T-helper 2 cell (primary cell): ENCODE measurements at regions not wholly inside any gene's neighbourhood (a gene's known extent, or its start where the extent isn't known, plus 50 kb on each side); places are given as distances from the start of the nearest gene placed in this dataset.

Source experiments
- DNase-seq, 5 experiments: peaks; one replicate each; pipeline versions ENCODE4 v3.0.0 to v3.0.0-alpha.2; 2012 to 2022

GRCh38 chr13:106381091-106381490 lies 154.4 kb downstream of the EFNB2 start:
- no peak for DNase-seq

GRCh38 chr13:106377931-106378662 lies 157.4 kb downstream of the EFNB2 start:
- DNase-seq, result no peak

GRCh38 chr13:106377341-106377740 lies 158.1 kb downstream of the EFNB2 start:
- DNase-seq, result no peak

GRCh38 chr13:106376401-106377112 lies 158.9 kb downstream of the EFNB2 start:
- no peak for DNase-seq

DNA sequence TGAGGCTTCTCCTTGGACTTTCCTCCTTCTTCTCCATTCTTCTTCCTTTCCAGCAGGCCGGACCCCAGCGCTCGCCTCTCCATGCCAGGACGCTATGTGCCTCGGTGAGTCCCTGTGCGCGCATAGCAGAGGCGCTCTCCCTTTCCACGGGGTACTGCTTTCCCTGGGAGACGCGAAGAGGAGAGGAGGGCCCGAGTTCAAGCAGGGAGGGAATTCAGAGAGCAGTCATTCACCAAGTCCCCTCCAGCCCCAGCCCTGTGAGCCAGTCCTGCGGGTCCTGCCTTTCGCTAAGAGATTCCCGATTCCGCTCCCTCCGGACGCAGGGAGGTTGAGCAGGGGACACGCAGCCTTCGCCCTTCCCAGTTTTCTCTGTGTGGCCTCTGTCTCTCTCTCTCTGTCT lies 160.4 kb downstream of the EFNB2 start:
- DNase-seq, result no peak

DNA sequence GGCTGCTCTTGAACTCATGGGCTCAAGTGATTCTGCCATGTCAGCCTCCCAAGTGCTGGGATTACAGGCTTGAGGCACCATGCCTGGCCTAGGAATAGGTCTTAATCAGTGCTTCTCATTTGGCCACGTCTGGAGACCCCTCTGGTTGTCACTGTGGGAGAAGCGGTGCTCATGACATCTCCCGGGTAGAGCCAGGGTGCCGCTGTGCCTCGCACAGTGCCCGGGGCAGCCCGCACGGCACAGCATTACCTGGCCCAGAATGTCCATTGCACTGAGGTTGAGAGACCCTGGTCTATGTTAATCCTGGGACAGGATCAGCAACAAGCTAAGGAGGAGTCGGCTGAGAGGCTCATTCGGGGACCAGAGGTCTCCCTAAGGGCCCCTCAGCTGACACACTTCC lies 160.8 kb downstream of the EFNB2 start:
- no peak for DNase-seq

DNA sequence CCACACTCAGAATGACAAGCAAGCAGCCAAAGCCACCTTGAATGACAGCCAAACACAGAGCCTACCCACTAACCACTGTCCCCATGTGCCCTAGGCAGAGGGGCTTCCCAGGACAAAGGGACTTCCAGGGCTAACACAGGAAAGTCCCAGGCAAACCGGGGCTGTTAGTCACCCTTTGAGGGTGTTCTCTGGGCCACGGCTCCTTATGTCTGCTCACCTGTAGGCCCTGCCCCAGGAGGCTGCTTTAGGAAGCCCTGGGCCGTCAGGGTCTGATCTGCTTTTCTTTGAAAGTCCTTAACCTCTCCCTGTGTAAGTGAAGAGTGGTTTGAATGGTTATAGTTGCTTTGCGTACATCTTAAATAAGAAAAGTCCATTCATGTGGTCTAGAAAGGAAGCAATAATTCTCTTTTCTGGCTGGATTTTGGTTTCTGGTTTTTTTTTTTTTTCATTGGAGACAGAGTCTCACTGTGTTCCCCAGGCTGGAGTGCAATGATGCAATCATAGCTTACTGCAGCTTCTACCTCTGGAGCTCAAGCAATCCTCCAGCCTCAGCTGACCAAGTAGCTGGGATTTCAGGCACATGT lies 161.4 kb downstream of the EFNB2 start:
- DNase-seq, result no peak

GRCh38 chr13:106373304-106373988 lies 162.0 kb downstream of the EFNB2 start:
- no peak for DNase-seq

GRCh38 chr13:106372199-106373155 lies 163.0 kb downstream of the EFNB2 start:
- DNase-seq, result no peak

DNA sequence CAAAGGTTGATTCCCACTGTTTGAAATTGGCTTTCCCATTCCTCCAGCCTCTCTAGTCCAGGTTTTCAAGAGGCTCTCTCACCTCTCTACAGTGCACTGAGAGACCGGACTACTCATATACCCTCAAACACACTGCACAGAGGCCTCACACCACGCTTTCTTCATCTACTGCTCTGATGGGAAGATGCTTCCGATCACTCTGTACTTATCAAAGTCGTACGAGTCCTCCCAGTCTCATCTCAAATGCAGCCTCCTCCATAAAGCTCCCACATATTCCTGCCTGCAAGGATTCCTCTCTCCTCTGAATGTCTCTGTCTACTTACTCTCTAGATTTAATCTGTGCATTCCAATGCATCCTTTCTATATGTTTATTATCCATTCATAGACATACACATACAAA lies 164.4 kb downstream of the EFNB2 start:
- no peak for DNase-seq

- DNase-seq, result no peak
Measured at GRCh38 chr13:106369858-106370257, 165.6 kb downstream of the EFNB2 start.

- DNase-seq, result no peak
Measured at GRCh38 chr13:106369091-106369490, 166.4 kb downstream of the EFNB2 start.

- DNase-seq, result no peak
Measured at GRCh38 chr13:106367361-106367971, 168.0 kb downstream of the EFNB2 start.

GRCh38 chr13:106362707-106363106 lies 172.8 kb downstream of the EFNB2 start:
- no peak for DNase-seq

DNA sequence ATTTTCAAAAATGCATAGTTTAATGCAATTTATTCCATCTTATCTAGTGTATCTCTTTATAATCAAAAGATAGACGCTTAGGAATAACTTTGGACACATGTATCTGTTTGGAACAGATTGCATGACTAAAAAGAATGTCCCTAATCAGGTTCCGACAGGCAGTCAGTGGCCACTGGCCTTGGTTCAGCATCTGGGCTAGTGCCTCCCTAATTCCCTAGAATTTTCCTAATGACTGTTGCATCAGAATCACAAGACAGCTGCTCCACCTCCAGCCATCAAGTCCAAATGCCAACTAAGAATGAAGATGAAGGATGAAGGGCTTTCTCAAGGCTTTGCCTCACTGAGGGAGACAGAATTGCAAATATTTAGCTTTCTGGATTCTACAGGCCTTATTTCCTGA lies 173.8 kb downstream of the EFNB2 start:
- DNase-seq, result no peak

GRCh38 chr13:106357198-106357597 lies 178.3 kb downstream of the EFNB2 start:
- DNase-seq, result no peak

- no peak for DNase-seq
Measured at GRCh38 chr13:106355866-106356265, 179.6 kb downstream of the EFNB2 start.

DNA sequence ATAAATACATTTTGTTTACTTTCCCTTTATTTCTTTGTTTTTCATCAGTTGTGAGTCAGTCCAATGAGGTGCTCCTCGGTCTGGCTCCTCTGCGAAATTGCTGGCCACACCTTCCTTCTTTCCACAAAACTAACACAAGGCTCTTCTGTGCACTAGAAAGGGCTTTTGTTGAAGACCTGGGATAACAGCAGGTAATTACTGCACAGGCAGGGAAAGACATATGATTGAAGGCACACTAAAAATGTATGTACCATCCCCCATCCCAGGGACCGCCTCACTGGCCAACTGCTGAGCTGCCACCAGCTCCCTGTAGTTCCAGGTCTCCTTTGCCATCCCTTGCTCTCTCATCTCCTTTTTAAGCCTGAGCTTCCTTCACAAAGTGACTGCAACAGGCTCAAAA lies 180.5 kb downstream of the EFNB2 start:
- no peak for DNase-seq

DNA sequence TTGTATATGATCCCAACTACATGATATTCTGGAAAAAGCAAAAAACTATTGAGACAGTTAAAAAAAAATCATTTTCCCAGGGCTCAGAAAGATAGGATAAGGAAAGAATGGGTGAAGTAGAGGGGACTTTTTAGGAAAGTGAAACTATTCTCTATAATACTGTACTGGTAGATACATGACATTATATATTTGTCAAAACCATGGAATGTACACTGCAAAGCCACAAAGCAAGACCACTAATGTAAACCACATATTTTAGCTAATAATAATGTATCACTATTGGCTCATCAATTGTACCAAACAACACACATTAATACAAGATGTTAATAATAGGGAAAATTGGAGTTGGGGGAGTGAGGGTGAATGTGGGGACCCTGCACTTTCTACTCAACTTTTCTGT lies 182.6 kb downstream of the EFNB2 start:
- no peak for DNase-seq

DNA sequence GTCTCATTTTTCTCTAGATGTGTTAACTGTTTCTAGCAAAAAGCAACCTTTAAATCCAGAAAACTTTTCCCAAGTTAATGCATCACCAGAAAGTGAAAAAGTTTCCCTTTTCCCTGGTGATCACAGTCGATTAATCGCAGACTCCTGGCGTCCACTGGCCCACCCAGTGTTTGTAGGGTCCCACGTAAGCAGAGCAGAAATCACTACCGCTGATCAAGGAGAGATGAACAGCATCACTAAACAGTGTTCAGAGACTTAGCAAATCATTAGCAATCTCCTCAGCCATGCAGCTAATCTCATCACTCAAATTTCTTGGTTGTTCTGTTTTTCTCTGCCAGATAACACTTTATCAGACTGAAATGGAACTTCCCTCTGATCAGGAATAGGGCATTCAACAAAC lies 184.2 kb downstream of the EFNB2 start:
- DNase-seq, result no peak

DNA sequence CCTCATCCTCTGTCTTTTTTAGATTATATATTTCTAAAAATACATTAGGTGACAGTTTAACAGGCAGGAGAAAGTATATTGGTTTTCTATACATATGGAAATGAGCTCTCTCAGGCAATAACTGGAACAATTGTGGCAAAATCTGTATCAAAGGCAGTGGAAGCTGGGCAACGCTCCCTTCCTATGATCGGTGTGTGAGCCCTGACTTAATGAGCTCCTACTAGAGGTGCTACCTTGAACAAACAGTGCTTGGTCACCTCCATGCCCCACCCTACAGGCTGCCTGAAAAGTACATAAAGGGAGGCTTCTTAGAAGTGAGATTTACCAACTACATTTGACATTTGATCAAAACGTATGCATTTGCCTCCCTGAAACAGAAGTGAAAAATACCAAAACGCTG lies 185.3 kb downstream of the EFNB2 start:
- no peak for DNase-seq
